GM12874 (cell line): ENCODE measurements at regions not wholly inside any gene's neighbourhood (a gene's known extent, or its start where the extent isn't known, plus 50 kb on each side); places are given as distances from the start of the nearest gene placed in this dataset.

ENCODE experiments used
- CTCF ChIP-seq: IDR thresholded peaks from 2 replicates; pipeline ENCODE4 v1.5.1; 2011; ENCODE audit warnings: low read depth, mild to moderate bottlenecking, control low read depth, low read length, moderate library complexity; ENCODE audit not compliant: insufficient read depth

GRCh38 chr16:55925242-55925641 is 50.1 kb upstream of the CES5A start:
- TF ChIP-seq CTCF, result no peak
